Lung (tissue), 11 donors: ENCODE measurements at regions not wholly inside any gene's neighbourhood (a gene's known extent, or its start where the extent isn't known, plus 50 kb on each side); places are given as distances from the start of the nearest gene placed in this dataset.

Experiments used
- ATAC-seq: fragments of 200-7000 bp; cut with Tn5 transposase; one replicate; pipeline ENCODE4 v1.9.1; 2020; ENCODE audit warnings: moderate number of reproducible peaks; ENCODE audit not compliant: insufficient read depth, low FRiP score
- DNase-seq, 3 donors: peaks; one replicate each; pipeline ENCODE4 v3.0.0-alpha.2; 2013 to 2017
- H3K27ac ChIP-seq, 2 donors: one replicate each; pipeline ENCODE4 v1.5.1; 2013; ENCODE audit warnings: mild to moderate bottlenecking in 2 of 2, moderate library complexity in 2 of 2, control low read depth in 1 of 2, inconsistent platforms in 1 of 2, low read depth in 1 of 2, low read length in 1 of 2
- H3K27me3 ChIP-seq, 3 donors: one replicate each; pipeline ENCODE4 v1.5.1; 2013; ENCODE audit warnings: low read length in 2 of 3; ENCODE audit not compliant: control insufficient read depth in 3 of 3, insufficient read depth in 3 of 3
- H3K36me3 ChIP-seq, 4 donors: one replicate each; pipeline ENCODE4 v1.5.1; 2013; ENCODE audit warnings: low read length in 4 of 4, mild to moderate bottlenecking in 1 of 4, moderate library complexity in 1 of 4; ENCODE audit not compliant: control insufficient read depth in 4 of 4, insufficient read depth in 4 of 4
- H3K4me1 ChIP-seq, 5 donors: one replicate each; pipeline ENCODE4 v1.5.1; 2013; ENCODE audit warnings: low read length in 5 of 5, mild to moderate bottlenecking in 2 of 5, moderate library complexity in 1 of 5; ENCODE audit not compliant: control insufficient read depth in 5 of 5, insufficient read depth in 5 of 5
- H3K4me3 ChIP-seq: one replicate; pipeline ENCODE4 v1.5.1; 2013; ENCODE audit warnings: mild to moderate bottlenecking, control low read depth, moderate library complexity
- H3K9ac ChIP-seq, 2 donors: one replicate each; pipeline ENCODE4 v1.5.1; 2013; ENCODE audit warnings: low read length in 2 of 2, control low read depth in 1 of 2; ENCODE audit not compliant: insufficient read depth in 1 of 2
- H3K9me3 ChIP-seq, 4 donors: one replicate each; pipeline ENCODE4 v1.5.1; 2013; ENCODE audit warnings: low read length in 3 of 4, mild to moderate bottlenecking in 1 of 4, moderate library complexity in 1 of 4; ENCODE audit not compliant: control insufficient read depth in 4 of 4, insufficient read depth in 3 of 4
- WGBS, 2 donors: extraction: QIAGEN DNeasy Blood & Tissue Kit; methylation state at CpG; one replicate each; pipeline ENCODE4 v1.1.7; 2013; 5-methylcytosine and 5-hydroxymethylcytosine counted together
- TF ChIP-seq, protein P1 (sequence below): IDR thresholded peaks from 2 replicates; pipeline ENCODE4 v1.5.1; 2012; ENCODE audit warnings: mild to moderate bottlenecking; ENCODE audit errors: control extremely low read depth, extremely low read depth
- donor health status: control.
- donor health status: control.
- donor health status: Bipolar disorder and iron deficiency.
- donor health status: healthy.
- donor health status: DM: yes; HTN: yes; CAD: no.

DNA sequence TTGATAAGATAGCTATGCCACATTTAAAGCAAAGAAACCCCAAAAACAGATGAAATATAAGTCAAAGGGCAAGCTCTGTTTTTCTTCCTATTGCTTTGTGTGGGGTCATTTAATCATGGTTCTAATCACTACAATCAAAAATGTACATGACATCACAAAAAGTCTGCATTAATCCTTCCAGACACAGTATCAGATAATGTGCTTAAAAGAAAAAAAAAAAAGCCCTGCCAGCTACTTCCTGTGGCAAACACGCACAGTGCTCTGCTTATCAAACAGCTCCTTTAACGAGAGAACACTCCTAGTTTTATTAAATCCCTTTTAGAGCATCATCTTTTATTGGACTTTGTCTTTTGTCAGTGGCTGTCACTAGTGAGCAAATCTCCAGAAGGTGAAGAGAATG lies 1005.8 kb downstream of the GATA3 start:
- H3K4me3 ChIP-seq: no peak overlapping the region
- no peak overlapping the region for H3K9ac ChIP-seq
- DNase-seq (no peak), ATAC-seq (no peak)
- H3K4me1 ChIP-seq: no peaks in the 10 kb centered on the region
- no peaks in the 10 kb centered on the region for H3K36me3 ChIP-seq
- H3K27ac ChIP-seq: no peak overlapping the region
- TF ChIP-seq, protein P1, sequence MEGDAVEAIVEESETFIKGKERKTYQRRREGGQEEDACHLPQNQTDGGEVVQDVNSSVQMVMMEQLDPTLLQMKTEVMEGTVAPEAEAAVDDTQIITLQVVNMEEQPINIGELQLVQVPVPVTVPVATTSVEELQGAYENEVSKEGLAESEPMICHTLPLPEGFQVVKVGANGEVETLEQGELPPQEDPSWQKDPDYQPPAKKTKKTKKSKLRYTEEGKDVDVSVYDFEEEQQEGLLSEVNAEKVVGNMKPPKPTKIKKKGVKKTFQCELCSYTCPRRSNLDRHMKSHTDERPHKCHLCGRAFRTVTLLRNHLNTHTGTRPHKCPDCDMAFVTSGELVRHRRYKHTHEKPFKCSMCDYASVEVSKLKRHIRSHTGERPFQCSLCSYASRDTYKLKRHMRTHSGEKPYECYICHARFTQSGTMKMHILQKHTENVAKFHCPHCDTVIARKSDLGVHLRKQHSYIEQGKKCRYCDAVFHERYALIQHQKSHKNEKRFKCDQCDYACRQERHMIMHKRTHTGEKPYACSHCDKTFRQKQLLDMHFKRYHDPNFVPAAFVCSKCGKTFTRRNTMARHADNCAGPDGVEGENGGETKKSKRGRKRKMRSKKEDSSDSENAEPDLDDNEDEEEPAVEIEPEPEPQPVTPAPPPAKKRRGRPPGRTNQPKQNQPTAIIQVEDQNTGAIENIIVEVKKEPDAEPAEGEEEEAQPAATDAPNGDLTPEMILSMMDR: no peak
- no peaks in the 10 kb centered on the region for H3K27me3 ChIP-seq
- WGBS, 2 donors: 0 to 2% methylated on average over 2 of the region's 2 CpGs
- peaks cover 0 to 2% (median 0%) of the 10 kb centered on the region in 4 donors for H3K9me3 ChIP-seq

DNA sequence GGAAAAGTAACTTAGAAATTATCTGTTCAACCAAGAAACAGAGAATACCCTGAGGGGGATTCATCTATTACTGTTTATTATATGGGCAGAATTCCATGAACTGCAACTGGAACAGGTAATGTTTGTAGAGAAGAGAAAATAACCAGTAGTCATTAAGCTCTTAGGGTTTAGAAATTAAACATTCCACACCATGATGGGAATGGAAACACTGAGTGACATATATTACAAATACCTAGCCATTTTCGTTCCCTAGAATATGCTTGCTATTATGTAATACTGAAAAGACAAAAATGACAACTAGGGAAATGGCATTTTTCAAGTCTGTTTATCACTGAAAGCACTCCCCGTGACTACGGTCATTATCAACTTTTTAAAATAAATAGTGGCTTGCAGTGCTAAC lies 1007.4 kb downstream of the GATA3 start:
- TF ChIP-seq, protein P1: no peak
- ATAC-seq (no peak), DNase-seq (no peak)
- Histone ChIP-seq H3K27ac (no peak overlapping the region), H3K9me3 (no peaks in the 10 kb centered on the region), H3K4me3 (no peak overlapping the region), H3K36me3 (no peaks in the 10 kb centered on the region), H3K27me3 (no peaks in the 10 kb centered on the region), H3K9ac (no peak overlapping the region), H3K4me1 (no peaks in the 10 kb centered on the region)
- WGBS, 2 donors: 62 to 70% methylated on average over 3 of the region's 3 CpGs

DNA sequence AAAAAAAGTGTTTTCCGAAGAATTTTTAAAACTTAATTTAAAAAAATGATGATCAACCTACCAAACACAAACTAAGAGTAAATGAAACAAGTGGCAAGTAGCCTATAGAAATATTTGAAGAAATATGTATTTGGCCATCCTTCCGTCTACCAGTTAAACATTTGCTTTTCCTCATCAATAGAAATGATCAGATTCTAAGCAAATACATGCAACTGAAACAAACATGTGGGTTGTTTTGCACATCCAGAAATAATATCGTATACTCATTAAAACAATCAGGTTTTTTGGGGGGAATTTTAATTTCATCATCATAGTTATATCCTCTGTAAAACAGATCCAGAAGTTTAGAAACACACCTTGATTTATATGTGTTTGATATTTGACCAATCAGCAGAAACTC lies 1011.7 kb downstream of the GATA3 start:
- no peaks in the 10 kb centered on the region for H3K9me3 ChIP-seq
- no peak overlapping the region for H3K9ac ChIP-seq
- ATAC-seq: no peak
- no peaks in the 10 kb centered on the region for H3K4me1 ChIP-seq
- H3K27me3 ChIP-seq: no peaks in the 10 kb centered on the region
- no peak for DNase-seq
- no peak overlapping the region for H3K27ac ChIP-seq
- TF ChIP-seq, protein P1: no peak
- H3K4me3 ChIP-seq: no peak overlapping the region
- no peaks in the 10 kb centered on the region for H3K36me3 ChIP-seq
- WGBS, 2 donors: 92 to 94% methylated on average over 3 of the region's 3 CpGs

DNA sequence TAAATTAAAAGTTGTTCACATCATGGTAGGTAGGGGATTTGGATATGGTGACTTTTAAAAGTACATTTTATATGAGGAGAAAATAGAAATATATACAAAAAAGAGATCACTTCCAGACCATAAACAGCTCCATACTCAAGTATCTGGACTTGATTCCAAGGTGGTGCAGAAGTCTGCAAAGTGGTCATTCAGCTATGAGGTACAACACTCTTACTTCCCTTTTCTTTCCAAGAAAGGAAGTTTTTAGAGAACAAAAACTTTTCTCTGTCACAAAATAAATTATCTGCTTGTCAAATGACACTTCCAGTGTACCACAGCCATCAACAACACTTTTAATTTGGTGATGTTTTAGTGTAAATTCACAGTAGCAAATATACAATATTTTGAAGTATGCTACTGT lies 1013.5 kb downstream of the GATA3 start:
- Histone ChIP-seq H3K9me3 (no peaks in the 10 kb centered on the region), H3K27ac (no peak overlapping the region), H3K4me3 (no peak overlapping the region), H3K9ac (no peak overlapping the region), H3K4me1 (no peaks in the 10 kb centered on the region), H3K36me3 (no peaks in the 10 kb centered on the region), H3K27me3 (no peaks in the 10 kb centered on the region)
- no peak for ATAC-seq
- DNase-seq: no peak
- TF ChIP-seq, protein P1: no peak
